Skeletal muscle cell (primary cell): ENCODE measurements at regions not wholly inside any gene's neighbourhood (a gene's known extent, or its start where the extent isn't known, plus 50 kb on each side); places are given as distances from the start of the nearest gene placed in this dataset.

ENCODE experiments used
- DNase-seq: peaks from one replicate; pipeline ENCODE4 v3.0.0-alpha.2; 2010; ENCODE audit warnings: low read depth
- H3K4me3 ChIP-seq: 2 replicates; pipeline ENCODE4 v1.5.1; 2011; ENCODE audit warnings: low read depth, mild to moderate bottlenecking, control low read depth, low read length, moderate library complexity

GRCh38 chr1:25065321-25065721 lies 135.2 kb upstream of the RUNX3 start:
- no peak for DNase-seq
- H3K4me3 ChIP-seq, result no peak overlapping the region

GRCh38 chr1:25064465-25065240 lies 134.6 kb upstream of the RUNX3 start:
- no peak overlapping the region for H3K4me3 ChIP-seq
- DNase-seq, result no peak

- no peak for DNase-seq
- no peak overlapping the region for H3K4me3 ChIP-seq
Observed at GRCh38 chr1:25063591-25064416, 133.7 kb upstream of the RUNX3 start.

- no peak overlapping the region for H3K4me3 ChIP-seq
- DNase-seq, result no peak
Observed at GRCh38 chr1:25062621-25063255, 132.7 kb upstream of the RUNX3 start.

- H3K4me3 ChIP-seq, result no peak overlapping the region
- no peak for DNase-seq
Observed at GRCh38 chr1:25061261-25061995, 131.4 kb upstream of the RUNX3 start.

GRCh38 chr1:25057188-25057587 lies 127.1 kb upstream of the RUNX3 start:
- no peak for DNase-seq
- H3K4me3 ChIP-seq, result no peak overlapping the region

GRCh38 chr1:25056536-25056935 lies 126.5 kb upstream of the RUNX3 start:
- no peak for DNase-seq
- H3K4me3 ChIP-seq, result no peak overlapping the region

- DNase-seq, result no peak
- no peak overlapping the region for H3K4me3 ChIP-seq
Observed at GRCh38 chr1:25055961-25056360, 125.9 kb upstream of the RUNX3 start.

- DNase-seq, result no peak
- H3K4me3 ChIP-seq, result no peak overlapping the region
Observed at GRCh38 chr1:25055324-25055780, 125.3 kb upstream of the RUNX3 start.

GRCh38 chr1:25054526-25055323 lies 124.6 kb upstream of the RUNX3 start:
- no peak overlapping the region for H3K4me3 ChIP-seq
- DNase-seq, result no peak

GRCh38 chr1:25053576-25054250 lies 123.6 kb upstream of the RUNX3 start:
- H3K4me3 ChIP-seq, result no peak overlapping the region
- DNase-seq, result no peak

- H3K4me3 ChIP-seq, result no peak overlapping the region
- no peak for DNase-seq
Observed at GRCh38 chr1:25051906-25052305, 121.8 kb upstream of the RUNX3 start.

- no peak overlapping the region for H3K4me3 ChIP-seq
- no peak for DNase-seq
Observed at GRCh38 chr1:25051504-25051903, 121.4 kb upstream of the RUNX3 start.

GRCh38 chr1:25050165-25050564 lies 120.1 kb upstream of the RUNX3 start:
- no peak overlapping the region for H3K4me3 ChIP-seq
- no peak for DNase-seq

GRCh38 chr1:25049190-25049589 lies 119.1 kb upstream of the RUNX3 start:
- no peak for DNase-seq
- H3K4me3 ChIP-seq, result no peak overlapping the region

- H3K4me3 ChIP-seq, result no peak overlapping the region
Observed at GRCh38 chr1:25048728-25049127, 118.7 kb upstream of the RUNX3 start.

GRCh38 chr1:25047506-25048240 lies 117.6 kb upstream of the RUNX3 start:
- no peak for DNase-seq
- H3K4me3 ChIP-seq, result no peak overlapping the region

More at GRCh38 chr1:25048728-25049127, 118.7 kb upstream of the RUNX3 start:
- no peak for DNase-seq

GRCh38 chr1:25046194-25046532 lies 116.1 kb upstream of the RUNX3 start:
- H3K4me3 ChIP-seq, result no peak overlapping the region
- no peak for DNase-seq
